ENCODE measurements at regions not wholly inside any gene's neighbourhood (a gene's known extent, or its start where the extent isn't known, plus 50 kb on each side); places are given as distances from the start of the nearest gene placed in this dataset.

GRCh38 chr5:63125862-63126261, 547.2 kb downstream of the LRRC70 start:
- TF ChIP-seq, protein P1, sequence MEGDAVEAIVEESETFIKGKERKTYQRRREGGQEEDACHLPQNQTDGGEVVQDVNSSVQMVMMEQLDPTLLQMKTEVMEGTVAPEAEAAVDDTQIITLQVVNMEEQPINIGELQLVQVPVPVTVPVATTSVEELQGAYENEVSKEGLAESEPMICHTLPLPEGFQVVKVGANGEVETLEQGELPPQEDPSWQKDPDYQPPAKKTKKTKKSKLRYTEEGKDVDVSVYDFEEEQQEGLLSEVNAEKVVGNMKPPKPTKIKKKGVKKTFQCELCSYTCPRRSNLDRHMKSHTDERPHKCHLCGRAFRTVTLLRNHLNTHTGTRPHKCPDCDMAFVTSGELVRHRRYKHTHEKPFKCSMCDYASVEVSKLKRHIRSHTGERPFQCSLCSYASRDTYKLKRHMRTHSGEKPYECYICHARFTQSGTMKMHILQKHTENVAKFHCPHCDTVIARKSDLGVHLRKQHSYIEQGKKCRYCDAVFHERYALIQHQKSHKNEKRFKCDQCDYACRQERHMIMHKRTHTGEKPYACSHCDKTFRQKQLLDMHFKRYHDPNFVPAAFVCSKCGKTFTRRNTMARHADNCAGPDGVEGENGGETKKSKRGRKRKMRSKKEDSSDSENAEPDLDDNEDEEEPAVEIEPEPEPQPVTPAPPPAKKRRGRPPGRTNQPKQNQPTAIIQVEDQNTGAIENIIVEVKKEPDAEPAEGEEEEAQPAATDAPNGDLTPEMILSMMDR (IDR thresholded peaks at IDR 0.05) = no peak
- TF ChIP-seq POLR2A (IDR thresholded peaks at IDR 0.05) = no peak

All from Peyer's patch (tissue), 4 donors.